ENCODE measurements at regions not wholly inside any gene's neighbourhood (a gene's known extent, or its start where the extent isn't known, plus 50 kb on each side); places are given as distances from the start of the nearest gene placed in this dataset.

DNA sequence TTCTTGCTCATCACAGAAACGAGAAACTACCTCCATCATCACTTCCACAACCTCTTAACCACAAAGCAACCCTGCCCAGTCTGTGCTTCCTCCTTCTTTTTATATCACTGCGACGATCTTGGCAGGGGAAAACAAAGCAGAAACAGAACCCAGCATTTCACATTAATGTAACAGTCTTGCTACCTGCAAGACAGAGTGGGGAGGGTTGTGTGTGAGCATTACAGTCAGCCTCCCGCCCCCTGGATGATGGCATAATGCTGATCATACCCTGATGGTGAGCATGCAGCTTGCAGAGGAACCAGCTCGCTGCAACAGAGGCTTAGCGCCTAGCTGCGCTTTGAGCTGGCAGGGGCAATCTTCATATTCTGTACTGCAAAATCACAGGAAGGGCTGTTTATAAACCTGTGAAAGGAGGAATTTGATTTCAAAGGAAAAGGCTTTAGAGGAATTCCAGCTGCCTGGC lies 376.1 kb downstream of the IRS1 start:
- no peak for FAIRE-seq

- FAIRE-seq = no peak
Measured at GRCh38 chr2:226420646-226421045, 379.0 kb downstream of the IRS1 start.

GRCh38 chr2:226418521-226418920 lies 381.1 kb downstream of the IRS1 start:
- no peak for FAIRE-seq

- FAIRE-seq = no peak
Measured at GRCh38 chr2:226414335-226414734, 385.3 kb downstream of the IRS1 start.

DNA sequence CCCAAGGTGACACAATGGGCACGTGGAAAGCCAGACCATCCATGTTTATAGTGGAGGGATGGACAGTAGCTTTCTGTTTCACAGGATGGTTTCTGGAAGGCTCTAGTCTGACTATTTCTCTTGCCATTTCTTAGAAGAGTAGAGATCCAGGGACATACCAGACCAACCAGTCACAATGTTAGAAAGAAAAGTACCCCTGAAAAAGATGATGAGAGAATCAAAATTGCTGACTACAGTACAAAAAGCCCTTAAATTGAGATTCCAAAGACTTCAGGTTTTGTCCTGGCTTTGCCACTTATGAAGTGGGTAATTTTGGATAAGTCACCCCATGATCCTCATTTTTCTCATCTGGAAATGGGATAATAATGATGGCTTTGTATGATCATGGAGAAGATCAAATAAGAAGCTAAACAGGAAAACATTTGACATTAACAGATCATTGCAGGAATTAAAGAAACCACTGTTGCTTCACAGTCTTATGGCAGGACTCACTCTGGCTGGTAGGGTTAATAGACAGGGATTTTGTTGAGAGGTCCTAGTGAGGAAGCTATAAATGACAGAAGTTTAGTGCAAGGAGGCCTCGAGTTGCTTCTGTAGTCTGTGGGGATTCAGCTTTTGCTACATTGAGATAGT lies 386.0 kb downstream of the IRS1 start:
- no peak for FAIRE-seq

- FAIRE-seq = no peak
Measured at GRCh38 chr2:226411727-226412360, 387.8 kb downstream of the IRS1 start.

DNA sequence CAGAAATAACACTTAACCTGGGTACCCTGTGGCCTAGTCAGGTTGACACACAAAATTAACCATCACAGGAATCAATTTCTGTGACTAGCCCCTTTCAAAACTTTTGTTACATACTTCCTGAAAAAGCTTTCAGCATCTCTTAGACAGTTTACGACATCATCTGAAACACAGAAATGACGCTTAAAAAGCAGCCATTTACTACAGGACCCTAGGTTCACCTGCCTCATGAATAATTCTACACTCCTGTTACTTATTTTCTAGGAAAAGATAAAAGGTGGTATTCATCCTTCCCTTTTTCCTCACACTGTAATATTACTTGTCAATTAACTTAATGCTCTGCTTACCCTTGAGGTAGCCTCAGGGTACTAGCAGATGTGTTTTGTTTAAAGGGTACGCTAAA lies 388.4 kb downstream of the IRS1 start:
- no peak for FAIRE-seq

DNA sequence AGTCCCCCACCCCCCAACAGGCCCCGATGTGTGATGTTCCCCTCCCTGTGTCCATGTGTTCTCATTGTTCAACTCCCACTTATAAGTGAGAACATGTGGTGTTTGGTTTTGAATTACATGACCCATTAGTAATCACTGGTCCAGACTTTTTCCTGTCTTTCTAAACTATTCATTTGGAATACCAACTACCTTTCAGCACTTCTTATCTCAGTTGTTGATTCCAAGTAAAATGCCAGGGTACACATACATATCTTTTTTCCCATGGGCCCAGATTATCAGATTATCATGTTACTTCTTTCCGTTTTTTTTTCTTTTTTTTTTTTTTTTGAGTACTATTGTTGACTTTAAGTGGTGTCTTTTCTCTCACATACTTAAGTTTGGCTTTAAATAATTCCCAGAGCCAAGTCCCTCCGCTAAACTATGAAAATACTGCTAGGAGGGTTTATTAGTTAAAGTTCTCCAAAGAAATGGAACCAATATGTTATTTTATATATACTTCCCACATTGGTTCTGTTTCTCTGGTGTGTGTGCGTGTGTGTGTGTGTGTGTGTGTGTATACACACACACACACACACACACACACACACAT lies 389.3 kb downstream of the IRS1 start:
- FAIRE-seq = no peak

- FAIRE-seq = no peak
Measured at GRCh38 chr2:226409134-226409533, 390.5 kb downstream of the IRS1 start.

DNA sequence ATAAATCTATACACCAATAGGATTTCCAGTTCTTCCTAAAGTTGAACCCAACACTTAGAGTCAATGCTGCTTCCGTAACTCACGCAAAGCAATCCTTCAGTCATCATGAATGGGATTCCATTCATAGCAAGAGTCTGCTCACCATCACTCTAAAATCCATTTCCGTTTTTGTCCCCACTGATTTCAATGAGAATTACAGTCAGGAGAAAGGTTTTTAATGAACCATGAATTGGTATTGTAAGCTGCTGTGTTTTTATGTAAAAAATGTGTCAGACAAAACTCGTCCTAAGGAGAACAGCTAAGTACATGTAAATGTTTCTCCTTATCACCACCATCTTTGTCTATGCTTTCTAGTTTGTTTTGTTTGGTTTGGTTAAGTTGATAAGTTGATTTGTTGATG lies 391.5 kb downstream of the IRS1 start:
- no peak for FAIRE-seq

- FAIRE-seq = no peak
Measured at GRCh38 chr2:226407135-226407534, 392.5 kb downstream of the IRS1 start.

DNA sequence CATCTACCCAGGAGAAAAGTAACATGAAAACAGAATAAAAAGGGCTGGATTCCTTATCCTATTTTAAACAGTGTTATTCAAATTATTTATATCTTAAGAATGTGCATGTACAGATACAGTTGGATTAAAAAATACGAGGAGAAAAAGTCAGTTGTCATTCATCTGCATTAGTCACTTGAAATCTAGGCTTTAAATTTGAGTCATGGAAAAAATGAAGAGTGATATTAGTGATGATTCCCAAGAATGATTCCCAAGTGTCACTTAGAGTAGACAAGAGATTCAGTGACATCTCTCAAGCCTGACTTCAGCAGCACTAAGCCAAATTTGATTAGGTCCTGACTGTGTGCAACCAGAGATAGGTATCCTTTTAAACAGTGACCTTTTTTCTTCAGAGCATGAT lies 394.2 kb downstream of the IRS1 start:
- no peak for FAIRE-seq

DNA sequence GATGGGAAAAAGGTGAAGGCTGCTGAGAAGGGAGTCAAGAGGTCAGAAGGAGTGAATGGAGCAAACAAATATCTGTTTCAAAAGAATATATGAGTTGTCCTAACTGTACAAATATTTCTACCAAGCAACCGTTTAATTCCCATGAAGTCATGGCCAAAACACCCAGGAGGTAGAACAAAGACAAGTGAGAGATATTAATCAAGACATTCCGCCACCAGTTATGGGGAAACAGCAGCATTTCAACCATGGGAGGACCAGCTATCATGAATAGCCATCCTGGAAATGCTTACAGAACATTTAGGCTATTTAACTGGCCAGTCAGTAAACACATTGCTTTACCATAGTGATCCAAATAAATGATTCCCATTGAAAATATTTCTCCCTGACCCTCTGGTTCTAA lies 396.3 kb downstream of the IRS1 start:
- FAIRE-seq = no peak

- FAIRE-seq = no peak
Measured at GRCh38 chr2:226399006-226399405, 400.6 kb downstream of the IRS1 start.

- FAIRE-seq = no peak
Measured at GRCh38 chr2:226398580-226398979, 401.0 kb downstream of the IRS1 start.

DNA sequence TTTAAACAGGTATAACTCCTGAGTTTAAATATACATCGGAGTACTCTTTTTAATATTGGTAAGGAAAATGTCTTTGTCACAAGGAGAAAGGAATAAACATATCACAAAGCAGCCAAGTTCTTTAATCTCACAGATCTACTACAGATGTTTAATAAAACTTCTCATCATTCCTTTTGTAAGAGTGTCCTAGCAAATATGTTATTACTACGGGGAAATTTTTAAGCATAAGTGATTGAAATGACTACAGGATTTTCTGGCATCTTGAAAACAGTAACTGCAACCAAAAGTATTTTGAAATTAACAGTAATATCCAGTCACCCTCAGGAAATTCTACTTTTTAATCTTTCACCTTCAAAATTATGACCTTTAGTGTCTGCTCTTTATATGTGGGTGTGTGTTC lies 403.1 kb downstream of the IRS1 start:
- no peak for FAIRE-seq

- FAIRE-seq = no peak
Measured at GRCh38 chr2:226387499-226387942, 412.1 kb downstream of the IRS1 start.

- no peak for FAIRE-seq
Measured at GRCh38 chr2:226383461-226383860, 416.2 kb downstream of the IRS1 start.

DNA sequence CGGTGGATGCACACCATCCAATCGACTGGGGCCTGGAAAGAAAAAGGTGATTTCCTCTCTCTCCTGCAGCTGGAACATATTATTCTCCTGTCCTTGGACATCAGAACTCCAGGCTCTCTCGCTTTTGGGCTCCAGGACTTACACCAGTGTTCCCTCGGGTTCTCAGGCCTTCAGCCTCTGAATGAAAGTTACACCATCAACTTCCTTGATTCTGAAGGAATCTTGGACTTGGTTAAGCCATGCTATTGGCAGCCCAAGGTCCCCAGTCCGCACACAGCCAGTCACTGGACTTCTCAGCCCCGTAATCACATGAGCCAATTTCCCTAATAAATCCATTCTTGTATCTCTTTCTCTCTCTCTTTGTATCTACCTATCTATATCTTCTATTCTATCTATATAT lies 418.9 kb downstream of the IRS1 start:
- no peak for FAIRE-seq

GRCh38 chr2:226378753-226379705 lies 420.6 kb downstream of the IRS1 start:
- no peak for FAIRE-seq

DNA sequence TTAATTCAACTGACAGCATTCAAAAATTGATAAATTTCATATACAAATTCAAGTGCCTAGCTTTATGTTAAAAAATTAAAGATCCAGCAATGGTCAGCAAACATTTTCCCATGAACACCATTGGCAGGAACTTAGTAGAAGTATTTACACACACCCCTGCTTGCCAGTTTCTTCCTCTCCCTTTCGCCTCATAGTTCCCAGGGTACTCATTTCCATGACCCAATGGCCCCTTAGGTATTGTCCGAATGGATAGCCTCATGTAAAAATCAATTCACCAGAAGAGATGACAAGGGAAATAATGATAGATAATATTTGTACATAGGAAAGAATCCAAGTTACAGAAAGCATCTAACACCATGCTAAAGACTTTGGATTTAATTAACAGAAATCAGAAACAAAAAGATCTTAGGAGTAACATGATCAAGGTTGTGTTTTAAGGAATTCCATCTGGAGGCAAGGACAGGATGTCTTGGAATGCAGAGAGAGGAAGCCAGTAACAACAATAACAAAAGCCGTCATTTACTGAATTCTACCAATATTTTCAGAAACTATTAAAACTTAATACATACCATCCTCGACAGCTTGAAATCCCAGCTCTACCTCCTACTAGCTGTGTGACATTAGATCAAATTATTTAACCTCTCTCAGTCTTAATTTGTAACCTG lies 423.0 kb downstream of the IRS1 start:
- FAIRE-seq = no peak

DNA sequence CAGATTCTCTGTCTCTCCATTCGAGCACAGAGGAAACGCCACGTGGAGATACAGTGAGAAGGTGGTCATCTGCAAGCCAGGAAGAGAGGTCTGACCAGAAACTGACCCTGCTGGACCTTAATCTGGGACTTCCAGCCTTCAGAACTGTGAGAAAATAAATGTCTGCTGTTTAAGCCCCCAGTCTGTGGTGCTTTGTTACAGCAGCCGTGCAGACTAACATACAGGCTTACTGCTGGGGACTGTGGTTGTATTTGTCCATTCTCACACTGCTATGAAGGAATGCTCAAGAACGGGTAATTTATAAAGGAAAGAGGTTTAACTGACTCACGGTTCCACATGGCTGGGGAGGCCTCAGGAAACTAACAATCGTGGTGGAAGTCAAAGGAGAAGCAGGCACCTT lies 432.7 kb downstream of the IRS1 start:
- FAIRE-seq = no peak

GRCh38 chr2:226364217-226364616 lies 435.4 kb downstream of the IRS1 start:
- FAIRE-seq = no peak

Measured in A204.1 (cell line).